Panc1 (cell line): ENCODE measurements at regions not wholly inside any gene's neighbourhood (a gene's known extent, or its start where the extent isn't known, plus 50 kb on each side); places are given as distances from the start of the nearest gene placed in this dataset.

Experiments used
- POLR2AphosphoS5 ChIP-seq: IDR thresholded peaks from 2 replicates; pipeline ENCODE4 v1.6.1; 2012; ENCODE audit warnings: mild to moderate bottlenecking, low read depth, low read length, moderate library complexity
- TCF7L2 ChIP-seq: IDR thresholded peaks from 2 replicates; pipeline ENCODE4 v1.6.1; 2011; ENCODE audit warnings: mild to moderate bottlenecking, low read depth, low read length, inconsistent platforms
- TF ChIP-seq, protein P1 (sequence below): fragments of 450-650 bp; IDR thresholded peaks from 2 replicates; pipeline ENCODE4 v1.5.1; 2017; ENCODE audit warnings: mild to moderate bottlenecking

DNA sequence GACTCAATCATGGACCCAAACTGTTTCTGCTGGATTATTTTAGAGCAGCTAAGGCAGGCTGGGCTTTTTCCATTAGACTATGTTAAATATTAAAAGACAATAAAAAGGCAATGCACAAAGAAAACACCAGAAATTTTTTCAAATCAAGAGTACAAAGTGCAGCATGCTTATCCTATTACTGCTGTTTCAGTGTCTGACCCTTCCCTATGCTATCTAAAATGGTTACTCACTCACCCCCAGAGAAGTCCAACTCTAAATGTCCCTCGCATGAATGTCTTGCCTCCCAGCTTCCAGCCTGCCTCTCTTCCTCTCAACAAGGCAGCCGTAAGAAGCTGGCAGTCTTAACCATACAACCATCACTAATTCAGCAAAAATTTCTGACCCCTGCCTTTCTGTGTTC lies 108.7 kb upstream of the SYT6 start:
- TF ChIP-seq, protein P1, sequence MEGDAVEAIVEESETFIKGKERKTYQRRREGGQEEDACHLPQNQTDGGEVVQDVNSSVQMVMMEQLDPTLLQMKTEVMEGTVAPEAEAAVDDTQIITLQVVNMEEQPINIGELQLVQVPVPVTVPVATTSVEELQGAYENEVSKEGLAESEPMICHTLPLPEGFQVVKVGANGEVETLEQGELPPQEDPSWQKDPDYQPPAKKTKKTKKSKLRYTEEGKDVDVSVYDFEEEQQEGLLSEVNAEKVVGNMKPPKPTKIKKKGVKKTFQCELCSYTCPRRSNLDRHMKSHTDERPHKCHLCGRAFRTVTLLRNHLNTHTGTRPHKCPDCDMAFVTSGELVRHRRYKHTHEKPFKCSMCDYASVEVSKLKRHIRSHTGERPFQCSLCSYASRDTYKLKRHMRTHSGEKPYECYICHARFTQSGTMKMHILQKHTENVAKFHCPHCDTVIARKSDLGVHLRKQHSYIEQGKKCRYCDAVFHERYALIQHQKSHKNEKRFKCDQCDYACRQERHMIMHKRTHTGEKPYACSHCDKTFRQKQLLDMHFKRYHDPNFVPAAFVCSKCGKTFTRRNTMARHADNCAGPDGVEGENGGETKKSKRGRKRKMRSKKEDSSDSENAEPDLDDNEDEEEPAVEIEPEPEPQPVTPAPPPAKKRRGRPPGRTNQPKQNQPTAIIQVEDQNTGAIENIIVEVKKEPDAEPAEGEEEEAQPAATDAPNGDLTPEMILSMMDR: no peak
- TF ChIP-seq POLR2AphosphoS5 (no peak), TCF7L2 (no peak)
